Lower lobe of right lung (tissue), 2 donors: ENCODE measurements at regions not wholly inside any gene's neighbourhood (a gene's known extent, or its start where the extent isn't known, plus 50 kb on each side); places are given as distances from the start of the nearest gene placed in this dataset.

Source experiments
- ATAC-seq, 2 donors: fragments of 200-7000 bp; cut with Tn5 transposase; one replicate each; pipeline ENCODE4 v1.9.1; 2020 to 2022; ENCODE audit warnings: mild to moderate bottlenecking in 2 of 2, moderate library complexity in 2 of 2
- DNase-seq: peaks from one replicate; pipeline ENCODE4 v3.0.0-alpha.2; 2020
- H3K27ac ChIP-seq: fragments of 200-600 bp; one replicate; pipeline ENCODE4 v1.8.0; 2022
- H3K27me3 ChIP-seq: fragments of 200-600 bp; one replicate; pipeline ENCODE4 v1.8.0; 2022; ENCODE audit warnings: low read depth
- H3K36me3 ChIP-seq: fragments of 200-600 bp; one replicate; pipeline ENCODE4 v1.8.0; 2022; ENCODE audit warnings: mild to moderate bottlenecking
- H3K4me1 ChIP-seq: fragments of 200-600 bp; one replicate; pipeline ENCODE4 v1.8.0; 2022
- H3K4me3 ChIP-seq: fragments of 200-600 bp; one replicate; pipeline ENCODE4 v1.8.0; 2022; ENCODE audit warnings: mild to moderate bottlenecking
- H3K9me3 ChIP-seq: fragments of 200-600 bp; one replicate; pipeline ENCODE4 v1.8.0; 2022
- intact Hi-C: fragments of 100-400 bp; cut with DNase I; formaldehyde crosslinking; loops from one replicate; pipeline ENCODE4 v1.11.0; 2022
- TF ChIP-seq, protein P1 (sequence below): fragments of 200-600 bp; IDR thresholded peaks from one replicate; pipeline ENCODE4 v1.8.0; 2022; ENCODE audit warnings: antibody characterized with exemption, mild to moderate bottlenecking
- donor health status: DM: no; HTN: yes; CAD: no; lungs with severe emphysema.

- DNase-seq, result no peak
Observed at GRCh38 chr10:6713716-6714115, 133.6 kb upstream of the PRKCQ start.

DNA sequence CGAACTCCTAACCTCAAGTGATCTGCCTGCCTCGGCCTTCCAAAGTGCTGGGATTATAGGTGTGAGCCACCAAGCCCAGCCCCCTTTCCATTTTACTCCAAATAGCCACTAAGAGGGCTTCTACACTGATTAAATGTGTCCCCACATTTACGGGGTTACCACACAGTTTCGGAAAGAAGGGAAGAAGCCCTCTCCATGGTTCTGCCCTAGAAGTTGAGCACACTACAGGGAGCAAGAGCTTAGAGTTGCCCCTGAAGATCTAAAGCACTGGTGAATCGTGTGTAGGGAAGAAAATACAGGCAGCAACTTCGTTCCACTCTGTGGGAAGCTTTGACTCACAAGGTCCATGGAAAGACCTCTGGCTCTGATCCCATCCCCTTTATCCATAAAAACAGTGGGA lies 133.0 kb upstream of the PRKCQ start:
- ATAC-seq, result no peak
- Histone ChIP-seq H3K27ac (no peak overlapping the region), H3K36me3 (no peaks in the 10 kb centered on the region), H3K4me1 (no peaks in the 10 kb centered on the region), H3K27me3 (peaks cover 28% of the 10 kb centered on the region), H3K4me3 (no peak overlapping the region), H3K9me3 (no peaks in the 10 kb centered on the region)
- TF ChIP-seq, protein P1, sequence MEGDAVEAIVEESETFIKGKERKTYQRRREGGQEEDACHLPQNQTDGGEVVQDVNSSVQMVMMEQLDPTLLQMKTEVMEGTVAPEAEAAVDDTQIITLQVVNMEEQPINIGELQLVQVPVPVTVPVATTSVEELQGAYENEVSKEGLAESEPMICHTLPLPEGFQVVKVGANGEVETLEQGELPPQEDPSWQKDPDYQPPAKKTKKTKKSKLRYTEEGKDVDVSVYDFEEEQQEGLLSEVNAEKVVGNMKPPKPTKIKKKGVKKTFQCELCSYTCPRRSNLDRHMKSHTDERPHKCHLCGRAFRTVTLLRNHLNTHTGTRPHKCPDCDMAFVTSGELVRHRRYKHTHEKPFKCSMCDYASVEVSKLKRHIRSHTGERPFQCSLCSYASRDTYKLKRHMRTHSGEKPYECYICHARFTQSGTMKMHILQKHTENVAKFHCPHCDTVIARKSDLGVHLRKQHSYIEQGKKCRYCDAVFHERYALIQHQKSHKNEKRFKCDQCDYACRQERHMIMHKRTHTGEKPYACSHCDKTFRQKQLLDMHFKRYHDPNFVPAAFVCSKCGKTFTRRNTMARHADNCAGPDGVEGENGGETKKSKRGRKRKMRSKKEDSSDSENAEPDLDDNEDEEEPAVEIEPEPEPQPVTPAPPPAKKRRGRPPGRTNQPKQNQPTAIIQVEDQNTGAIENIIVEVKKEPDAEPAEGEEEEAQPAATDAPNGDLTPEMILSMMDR, result no peak
- no peak for DNase-seq
- intact Hi-C loops, result no loop called here

More at GRCh38 chr10:6713716-6714115, 133.6 kb upstream of the PRKCQ start:
- Histone ChIP-seq H3K4me1 (no peaks in the 10 kb centered on the region), H3K9me3 (no peaks in the 10 kb centered on the region), H3K27me3 (peaks cover 28% of the 10 kb centered on the region), H3K27ac (no peak overlapping the region), H3K4me3 (no peak overlapping the region), H3K36me3 (no peaks in the 10 kb centered on the region)
- TF ChIP-seq, protein P1, result no peak
- intact Hi-C loops, result no loop called here
- no peak for ATAC-seq

GRCh38 chr10:6711881-6712280 lies 131.8 kb upstream of the PRKCQ start:
- no peaks in the 10 kb centered on the region for H3K4me1 ChIP-seq
- peaks cover 23% of the 10 kb centered on the region for H3K27me3 ChIP-seq

GRCh38 chr10:6711408-6711841 lies 131.3 kb upstream of the PRKCQ start:
- Histone ChIP-seq H3K4me3 (no peak overlapping the region), H3K27ac (no peak overlapping the region), H3K27me3 (peaks cover 23% of the 10 kb centered on the region), H3K36me3 (no peaks in the 10 kb centered on the region), H3K9me3 (no peaks in the 10 kb centered on the region), H3K4me1 (no peaks in the 10 kb centered on the region)
- DNase-seq (no peak), ATAC-seq (no peak)
- intact Hi-C loops, result no loop called here
- TF ChIP-seq, protein P1, result no peak

More at GRCh38 chr10:6711881-6712280, 131.8 kb upstream of the PRKCQ start:
- H3K9me3 ChIP-seq, result no peaks in the 10 kb centered on the region
- no peak for ATAC-seq
- TF ChIP-seq, protein P1, result no peak
- DNase-seq, result no peak
- H3K27ac ChIP-seq, result no peak overlapping the region
- no peak overlapping the region for H3K4me3 ChIP-seq
- intact Hi-C loops, result no loop called here
- no peaks in the 10 kb centered on the region for H3K36me3 ChIP-seq

DNA sequence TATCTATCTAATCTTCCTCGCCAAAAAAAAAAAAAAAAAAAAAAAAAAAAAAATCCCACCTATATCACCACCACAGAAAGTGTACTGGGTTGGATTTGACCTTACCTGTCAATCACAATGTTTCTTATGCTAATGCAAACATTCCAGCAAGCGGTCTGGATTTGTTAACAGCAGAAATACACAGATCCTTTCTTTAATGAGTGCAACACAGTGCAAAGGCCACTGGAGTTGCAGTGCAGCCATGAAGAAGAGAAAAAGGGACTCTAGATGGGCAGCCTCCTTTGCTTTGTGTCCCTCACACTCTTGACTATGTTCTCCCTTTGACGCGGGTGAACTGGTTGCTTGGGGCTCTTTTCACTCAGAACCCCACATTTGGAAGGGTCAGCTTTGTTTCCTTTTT lies 127.3 kb upstream of the PRKCQ start:
- TF ChIP-seq, protein P1, result no peak
- ATAC-seq (no peak), DNase-seq (no peak)
- no peak overlapping the region for H3K27ac ChIP-seq
- intact Hi-C loops, result no loop called here
- no peaks in the 10 kb centered on the region for H3K4me1 ChIP-seq
- no peaks in the 10 kb centered on the region for H3K36me3 ChIP-seq
- peaks cover 22% of the 10 kb centered on the region for H3K27me3 ChIP-seq
- H3K4me3 ChIP-seq, result no peak overlapping the region
- H3K9me3 ChIP-seq, result no peaks in the 10 kb centered on the region

DNA sequence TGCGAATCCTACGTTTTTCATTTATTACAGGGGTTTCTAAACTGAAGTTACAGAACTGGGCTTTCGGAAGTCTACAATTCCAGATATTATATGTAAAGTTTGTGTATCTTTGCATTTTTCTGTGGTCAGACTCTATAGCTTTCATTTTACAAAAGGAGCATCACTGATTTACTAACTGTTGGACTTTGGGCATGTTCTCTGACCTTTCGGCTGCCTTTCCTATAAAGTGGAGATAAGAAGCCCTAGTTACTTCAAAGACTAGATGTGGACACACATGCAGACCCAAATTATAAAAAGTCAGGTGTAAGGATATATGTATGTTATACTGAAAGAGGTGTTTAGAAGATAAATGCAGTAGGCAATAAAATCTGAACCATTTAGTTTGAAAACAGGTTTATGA lies 126.6 kb upstream of the PRKCQ start:
- Histone ChIP-seq H3K9me3 (no peaks in the 10 kb centered on the region), H3K4me3 (no peak overlapping the region), H3K27me3 (peaks cover 19% of the 10 kb centered on the region), H3K36me3 (no peaks in the 10 kb centered on the region), H3K4me1 (no peaks in the 10 kb centered on the region), H3K27ac (no peak overlapping the region)
- ATAC-seq (no peak), DNase-seq (no peak)
- TF ChIP-seq, protein P1, result no peak
- intact Hi-C loops, result no loop called here
